ENCODE measurements at regions not wholly inside any gene's neighbourhood (a gene's known extent, or its start where the extent isn't known, plus 50 kb on each side); places are given as distances from the start of the nearest gene placed in this dataset.

GRCh38 chr5:6090838-6091237, 287.5 kb downstream of the MED10 start:
- TF ChIP-seq EZH2 (IDR thresholded peaks at IDR 0.05; ENCODE audit: borderline replicate concordance, low read depth, low read length, severe bottlenecking): no peak
- TF ChIP-seq, protein P1, sequence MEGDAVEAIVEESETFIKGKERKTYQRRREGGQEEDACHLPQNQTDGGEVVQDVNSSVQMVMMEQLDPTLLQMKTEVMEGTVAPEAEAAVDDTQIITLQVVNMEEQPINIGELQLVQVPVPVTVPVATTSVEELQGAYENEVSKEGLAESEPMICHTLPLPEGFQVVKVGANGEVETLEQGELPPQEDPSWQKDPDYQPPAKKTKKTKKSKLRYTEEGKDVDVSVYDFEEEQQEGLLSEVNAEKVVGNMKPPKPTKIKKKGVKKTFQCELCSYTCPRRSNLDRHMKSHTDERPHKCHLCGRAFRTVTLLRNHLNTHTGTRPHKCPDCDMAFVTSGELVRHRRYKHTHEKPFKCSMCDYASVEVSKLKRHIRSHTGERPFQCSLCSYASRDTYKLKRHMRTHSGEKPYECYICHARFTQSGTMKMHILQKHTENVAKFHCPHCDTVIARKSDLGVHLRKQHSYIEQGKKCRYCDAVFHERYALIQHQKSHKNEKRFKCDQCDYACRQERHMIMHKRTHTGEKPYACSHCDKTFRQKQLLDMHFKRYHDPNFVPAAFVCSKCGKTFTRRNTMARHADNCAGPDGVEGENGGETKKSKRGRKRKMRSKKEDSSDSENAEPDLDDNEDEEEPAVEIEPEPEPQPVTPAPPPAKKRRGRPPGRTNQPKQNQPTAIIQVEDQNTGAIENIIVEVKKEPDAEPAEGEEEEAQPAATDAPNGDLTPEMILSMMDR (IDR thresholded peaks at IDR 0.05; ENCODE audit: borderline replicate concordance, extremely low read depth, low read length, poor library complexity, severe bottlenecking): no peak
